ENCODE measurements at regions not wholly inside any gene's neighbourhood (a gene's known extent, or its start where the extent isn't known, plus 50 kb on each side); places are given as distances from the start of the nearest gene placed in this dataset.

DNA sequence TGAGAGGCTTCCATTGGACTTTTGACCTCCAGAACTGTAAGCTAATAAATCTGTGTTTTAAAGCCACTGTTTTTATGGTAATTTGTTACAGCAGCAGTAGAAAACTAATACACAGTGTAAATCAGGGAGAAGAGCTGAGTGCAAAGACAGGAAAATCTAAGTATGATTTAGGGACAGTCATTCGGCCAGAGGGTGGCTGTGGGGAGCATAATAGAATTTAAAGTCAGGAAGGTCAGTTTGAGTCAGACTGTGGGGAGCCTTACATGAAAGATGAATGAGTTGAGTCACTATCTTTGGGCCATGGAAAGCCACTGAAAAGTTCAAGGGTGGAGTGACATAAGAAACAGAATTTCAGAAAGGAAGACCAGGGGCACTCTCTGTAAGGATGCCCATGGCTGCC, 52.4 kb upstream of the SSX2IP start:
- TF ChIP-seq, protein P1, sequence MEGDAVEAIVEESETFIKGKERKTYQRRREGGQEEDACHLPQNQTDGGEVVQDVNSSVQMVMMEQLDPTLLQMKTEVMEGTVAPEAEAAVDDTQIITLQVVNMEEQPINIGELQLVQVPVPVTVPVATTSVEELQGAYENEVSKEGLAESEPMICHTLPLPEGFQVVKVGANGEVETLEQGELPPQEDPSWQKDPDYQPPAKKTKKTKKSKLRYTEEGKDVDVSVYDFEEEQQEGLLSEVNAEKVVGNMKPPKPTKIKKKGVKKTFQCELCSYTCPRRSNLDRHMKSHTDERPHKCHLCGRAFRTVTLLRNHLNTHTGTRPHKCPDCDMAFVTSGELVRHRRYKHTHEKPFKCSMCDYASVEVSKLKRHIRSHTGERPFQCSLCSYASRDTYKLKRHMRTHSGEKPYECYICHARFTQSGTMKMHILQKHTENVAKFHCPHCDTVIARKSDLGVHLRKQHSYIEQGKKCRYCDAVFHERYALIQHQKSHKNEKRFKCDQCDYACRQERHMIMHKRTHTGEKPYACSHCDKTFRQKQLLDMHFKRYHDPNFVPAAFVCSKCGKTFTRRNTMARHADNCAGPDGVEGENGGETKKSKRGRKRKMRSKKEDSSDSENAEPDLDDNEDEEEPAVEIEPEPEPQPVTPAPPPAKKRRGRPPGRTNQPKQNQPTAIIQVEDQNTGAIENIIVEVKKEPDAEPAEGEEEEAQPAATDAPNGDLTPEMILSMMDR (IDR thresholded peaks at IDR 0.05 in 4 of 5, conservative IDR thresholded peaks at IDR 0.05 in 1 of 5), result no peak
- no peak for TF ChIP-seq POLR2A (IDR thresholded peaks at IDR 0.05)
